HCT116 (cell line): ENCODE measurements at regions not wholly inside any gene's neighbourhood (a gene's known extent, or its start where the extent isn't known, plus 50 kb on each side); places are given as distances from the start of the nearest gene placed in this dataset.
"Not testable (repeated sequence)": the region's sequence is repeated elsewhere in the genome, so short reads cannot be mapped to it uniquely, and the experiment has no call there.

Experiments used
- ATAC-seq: fragments of 200-7000 bp; cut with Tn5 transposase; 2 replicates; pipeline ENCODE4 v1.9.1; 2020; ENCODE audit warnings: mild to moderate bottlenecking, moderate library complexity
- BruUV-seq: library from RNA; stranded (reverse); fragments of 400-500 nt; replicated peaks from 2 replicates; lab custom pipeline; 2021; lab: Mats Ljungman, UMichigan
- CTCF ChIA-PET: fragments of 300-600 bp; sonication (Branson Sonifier 250); formaldehyde crosslinking; loops from one replicate; lab custom pipeline; 2021; ENCODE audit warnings: antibody characterized with exemption; lab: Charles Lee
- POLR2A ChIA-PET: fragments of 300-600, 350-600 bp; sonication (Branson Sonifier 250); formaldehyde crosslinking; loops from one replicate; lab custom pipeline; 2021; ENCODE audit warnings: antibody characterized with exemption; lab: Charles Lee
- RAD21 ChIA-PET, 2 experiments: fragments of 300-600 bp; sonication (Branson Sonifier 250); formaldehyde crosslinking; loops; one replicate each; lab custom pipeline; 2023; ENCODE audit warnings: low total read pairs in 2 of 2; ENCODE audit not compliant: uncharacterized antibody in 2 of 2, unreplicated experiment in 2 of 2, low non-redundant PET in 1 of 2; lab: Charles Lee
- DNase-seq: peaks from one replicate; pipeline ENCODE4 v3.0.0-alpha.2; 2010; ENCODE audit warnings: low read depth, low spot score
- H2AFZ ChIP-seq: fragments of 200-600 bp; shearing (Covaris generic), sonication (generic); 2 replicates; pipeline ENCODE4 v1.6.1; 2017; ENCODE audit warnings: low read depth, mixed run types, mixed read lengths, antibody characterized with exemption, low read length; ENCODE audit not compliant: poor library complexity, severe bottlenecking
- H3K27ac ChIP-seq: 2 replicates; pipeline ENCODE4 v1.5.1; 2012; ENCODE audit warnings: low read depth, low read length
- H3K27me3 ChIP-seq: fragments of 200-600 bp; sonication (generic); 2 replicates; pipeline ENCODE4 v1.6.1; 2016; ENCODE audit warnings: mixed run types, low read length, mixed read lengths; ENCODE audit not compliant: insufficient read depth
- H3K36me3 ChIP-seq, 2 experiments: fragments of 200-500 bp in 1 of 2; fragments of 200-600 bp in 1 of 2; sonication (Bioruptor generic) in 1 of 2; sonication (generic) in 1 of 2; 2 replicates each; pipeline versions ENCODE4 v1.5.1 to v1.6.1; 2014 to 2016; ENCODE audit warnings: low read length in 2 of 2, inconsistent platforms in 1 of 2, mixed read lengths in 1 of 2, mixed run types in 1 of 2; ENCODE audit not compliant: insufficient read depth in 2 of 2, control insufficient read depth in 1 of 2
- H3K4me1 ChIP-seq, 2 experiments: fragments of 200-600 bp in 1 of 2; sonication (generic) in 1 of 2; 2 replicates each; pipeline versions ENCODE4 v1.5.1 to v1.6.1; 2012 to 2017; ENCODE audit warnings: low read length in 2 of 2, inconsistent platforms in 1 of 2, mild to moderate bottlenecking in 1 of 2, mixed read lengths in 1 of 2, mixed run types in 1 of 2, moderate library complexity in 1 of 2; ENCODE audit not compliant: insufficient read depth in 2 of 2, control insufficient read depth in 1 of 2
- H3K4me2 ChIP-seq: fragments of 200-600 bp; sonication (generic); 2 replicates; pipeline ENCODE4 v1.6.1; 2017; ENCODE audit warnings: mixed run types, low read length, mixed read lengths
- H3K4me3 ChIP-seq, 2 experiments: fragments of 200-600 bp in 1 of 2; sonication (generic) in 1 of 2; replicated peaks in 1 of 2; 2 replicates each; pipeline ENCODE4 v1.5.1; 2011 to 2016; ENCODE audit warnings: low read length in 2 of 2, control low read depth in 1 of 2, low read depth in 1 of 2, mild to moderate bottlenecking in 1 of 2, mixed read lengths in 1 of 2, mixed run types in 1 of 2
- H3K79me2 ChIP-seq: fragments of 200-600 bp; sonication (generic); 2 replicates; pipeline ENCODE4 v1.6.1; 2017; ENCODE audit warnings: mild to moderate bottlenecking, mixed run types, low read length, moderate library complexity, mixed read lengths; ENCODE audit not compliant: insufficient read depth
- H3K9ac ChIP-seq: fragments of 200-600 bp; sonication (generic); 2 replicates; pipeline ENCODE4 v1.6.1; 2016; ENCODE audit warnings: low read length, mixed read lengths
- H3K9me2 ChIP-seq: fragments of 200-600 bp; sonication (generic), shearing (Covaris generic); 2 replicates; pipeline ENCODE4 v1.6.1; 2017; ENCODE audit warnings: mixed run types, mild to moderate bottlenecking, moderate library complexity; ENCODE audit not compliant: insufficient read depth
- H3K9me3 ChIP-seq, 2 experiments: fragments of 200-500 bp in 1 of 2; fragments of 200-600 bp in 1 of 2; sonication (Bioruptor generic) in 1 of 2; sonication (generic) in 1 of 2; 2 replicates each; pipeline ENCODE4 v1.6.1; 2014 to 2017; ENCODE audit warnings: low read length in 2 of 2, mixed read lengths in 2 of 2, inconsistent platforms in 1 of 2, low read depth in 1 of 2, mild to moderate bottlenecking in 1 of 2, mixed run types in 1 of 2, moderate library complexity in 1 of 2; ENCODE audit not compliant: control insufficient read depth in 1 of 2, insufficient read depth in 1 of 2
- H4K20me1 ChIP-seq: fragments of 200-600 bp; sonication (generic), shearing (Covaris generic); 2 replicates; pipeline ENCODE4 v1.6.1; 2017; ENCODE audit warnings: mixed run types, mild to moderate bottlenecking, moderate library complexity; ENCODE audit not compliant: insufficient read depth
- CBX3 ChIP-seq: IDR thresholded peaks from 2 replicates; pipeline ENCODE4 v1.6.1; 2012; ENCODE audit warnings: low read depth
- FOSL1 ChIP-seq: IDR thresholded peaks from 2 replicates; pipeline ENCODE4 v1.6.1; 2012; ENCODE audit warnings: low read depth
- JUND ChIP-seq: IDR thresholded peaks from 2 replicates; pipeline ENCODE4 v1.6.1; 2012
- SP1 ChIP-seq: IDR thresholded peaks from 2 replicates; pipeline ENCODE4 v1.6.1; 2012; ENCODE audit warnings: low read depth
- intact Hi-C: fragments of 100-400 bp; cut with micrococcal nuclease; formaldehyde crosslinking; loops from 2 replicates; pipeline ENCODE4 v1.10.0; 2022

GRCh38 chr2:226160617-226161016 is 639.0 kb downstream of the IRS1 start:
- H3K4me1 ChIP-seq: peaks cover 56 to 81% of the 10 kb centered on the region in 2 experiments
- H3K36me3 ChIP-seq, H3K9me3 ChIP-seq, H2AFZ ChIP-seq, RAD21 ChIA-PET, H3K9me2 ChIP-seq, H3K4me3 ChIP-seq, H3K27me3 ChIP-seq, H4K20me1 ChIP-seq, H3K9ac ChIP-seq, H3K4me2 ChIP-seq, ATAC-seq, BruUV-seq, DNase-seq, intact Hi-C loops: not testable (repeated sequence)
- POLR2A ChIA-PET: interaction anchor here (1.4 kb wide), 2 partner anchors 41 to 43 kb away, joined by 3 to 4 read pairs; no protein-coding TSS in a partner anchor
- CTCF ChIA-PET: interaction anchor here (1.0 kb wide), 1 partner anchor 9 kb away, joined by 3 read pairs; no protein-coding TSS in a partner anchor
- 0 out of 2 replicates have a peak, but pooled peaks have one; percentile 16 for TF ChIP-seq CBX3
- H3K27ac ChIP-seq: peak overlapping the region; percentile 87
- H3K79me2 ChIP-seq: peaks cover 31% of the 10 kb centered on the region

GRCh38 chr2:226159875-226160479 is 639.6 kb downstream of the IRS1 start:
- peak; percentile 51; the same call in 1 of the 2 replicates for ATAC-seq
- POLR2A ChIA-PET: interaction anchor here (1.4 kb wide), 2 partner anchors 41 to 42 kb away, joined by 3 to 4 read pairs; no protein-coding TSS in a partner anchor

More at GRCh38 chr2:226159875-226160479, 639.6 kb downstream of the IRS1 start:
- H3K36me3 ChIP-seq: peaks cover 0 to 5% of the 10 kb centered on the region in 2 experiments; a peak in 1 of 4 replicates
- no peaks in the 10 kb centered on the region for H3K9me3 ChIP-seq
- peak overlapping the region; percentile 87 for H3K27ac ChIP-seq
- peak overlapping the region; percentile 66 for H3K4me2 ChIP-seq
- H3K27me3 ChIP-seq: no peaks in the 10 kb centered on the region
- peak overlapping the region; percentile 81 for H2AFZ ChIP-seq
- peaks cover 62 to 87% of the 10 kb centered on the region in 2 experiments for H3K4me1 ChIP-seq
- peaks cover 33% of the 10 kb centered on the region for H3K79me2 ChIP-seq
- no TSS peak for BruUV-seq
- intact Hi-C loops: no loop called here
- peak overlapping the region in 1 of 2 experiments; percentile 22; a peak in 2 of 4 replicates for H3K4me3 ChIP-seq
- TF ChIP-seq CBX3 (no peak), JUND (peak; percentile 8; the same call in 1 of the 2 replicates), FOSL1 (no peak), SP1 (0 out of 2 replicates have a peak, but pooled peaks have one; percentile 32)
- TF ChIP-seq, all 23 proteins: peak for 2
- Histone ChIP-seq H4K20me1 (no peaks in the 10 kb centered on the region), H3K9me2 (no peaks in the 10 kb centered on the region), H3K9ac (peak overlapping the region; percentile 57)
- no peak for DNase-seq
- ChIA-PET RAD21 (no interaction called here), CTCF (interaction anchor here (1.0 kb wide), 1 partner anchor 9 kb away, joined by 3 read pairs; no protein-coding TSS in a partner anchor)
